Right hindlimb (tissue), 1 donor: ENCODE measurements at regions not wholly inside any gene's neighbourhood (a gene's known extent, or its start where the extent isn't known, plus 50 kb on each side); places are given as distances from the start of the nearest gene placed in this dataset.
"Not testable (repeated sequence)": the region's sequence is repeated elsewhere in the genome, so short reads cannot be mapped to it uniquely, and the experiment has no call there.

Source experiments
- DNase-seq: peaks from one replicate; pipeline ENCODE4 v3.0.0-alpha.2; 2018

DNA sequence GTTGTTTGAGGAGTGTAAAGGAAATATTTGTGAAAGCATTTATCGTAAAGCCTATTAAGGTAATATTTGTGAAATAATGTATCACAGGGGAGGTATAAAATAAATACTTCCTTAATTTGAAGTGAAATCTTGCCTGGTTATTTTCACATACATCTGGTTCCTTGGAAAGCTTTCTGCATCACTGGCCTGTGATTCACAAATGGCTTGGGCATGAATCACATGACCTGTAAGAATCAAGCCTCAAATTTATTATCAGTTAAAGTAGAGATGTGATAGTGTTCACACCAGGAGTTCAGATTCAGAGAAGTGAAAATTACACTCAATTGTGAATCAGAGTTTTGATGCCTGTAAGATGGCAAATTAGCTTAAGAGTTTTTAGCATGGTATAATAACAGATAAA, 1911.4 kb downstream of the STIM2 start:
- no peak for DNase-seq

GRCh38 chr4:28772788-28773187, 1912.1 kb downstream of the STIM2 start:
- DNase-seq: no peak

- no peak for DNase-seq
Observed at GRCh38 chr4:28774344-28774743, 1913.7 kb downstream of the STIM2 start.

GRCh38 chr4:28776004-28776403, 1915.4 kb downstream of the STIM2 start:
- DNase-seq: no peak

- DNase-seq: no peak
Observed at GRCh38 chr4:28784188-28784587, 1923.5 kb downstream of the STIM2 start.

DNA sequence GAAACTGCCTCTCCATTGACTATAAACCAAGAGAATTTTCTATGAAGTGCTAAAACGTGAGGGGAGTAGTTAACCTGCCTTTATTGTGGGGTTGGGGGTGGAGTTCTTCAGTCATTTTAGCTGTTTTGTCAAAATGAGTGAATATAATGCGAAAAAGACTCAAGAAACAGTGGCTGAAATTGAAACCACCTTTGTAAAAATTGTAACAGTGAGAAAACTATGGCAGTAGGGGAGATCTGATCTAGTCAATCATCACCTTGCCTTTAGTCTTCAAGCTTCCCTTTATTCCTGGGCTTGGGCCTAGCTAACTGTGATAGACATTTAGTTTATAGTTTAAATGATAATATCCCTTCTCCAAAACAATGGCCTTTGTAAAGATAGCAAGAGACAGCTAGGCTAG, 1927.3 kb downstream of the STIM2 start:
- DNase-seq: no peak

DNA sequence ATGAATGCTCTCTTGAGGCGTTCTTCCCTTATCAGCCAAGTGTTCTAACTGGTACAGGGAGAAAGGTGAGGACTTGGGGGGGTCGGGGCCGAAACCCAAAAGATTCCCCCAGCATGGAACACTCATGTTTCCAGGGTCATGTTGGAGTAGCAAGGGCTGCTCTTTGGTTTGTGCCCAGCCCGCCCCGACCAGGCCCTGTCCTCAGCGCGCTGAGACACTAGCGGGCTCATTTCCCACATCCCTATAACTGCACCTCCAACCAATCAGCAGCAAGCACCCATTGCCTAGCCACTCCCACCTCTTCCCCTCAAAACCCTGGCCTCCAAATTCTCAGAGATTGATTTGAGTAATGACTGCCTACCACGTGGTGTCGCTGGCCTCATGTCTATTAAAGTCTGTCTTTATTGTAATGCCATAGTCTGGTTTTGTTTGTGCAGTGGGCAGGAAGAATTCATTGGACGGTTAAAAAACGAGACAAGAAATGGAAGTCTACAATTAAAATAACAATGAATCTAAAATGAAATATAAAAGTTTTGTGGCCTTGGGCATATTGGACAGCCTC, 1928.4 kb downstream of the STIM2 start:
- no peak for DNase-seq

DNA sequence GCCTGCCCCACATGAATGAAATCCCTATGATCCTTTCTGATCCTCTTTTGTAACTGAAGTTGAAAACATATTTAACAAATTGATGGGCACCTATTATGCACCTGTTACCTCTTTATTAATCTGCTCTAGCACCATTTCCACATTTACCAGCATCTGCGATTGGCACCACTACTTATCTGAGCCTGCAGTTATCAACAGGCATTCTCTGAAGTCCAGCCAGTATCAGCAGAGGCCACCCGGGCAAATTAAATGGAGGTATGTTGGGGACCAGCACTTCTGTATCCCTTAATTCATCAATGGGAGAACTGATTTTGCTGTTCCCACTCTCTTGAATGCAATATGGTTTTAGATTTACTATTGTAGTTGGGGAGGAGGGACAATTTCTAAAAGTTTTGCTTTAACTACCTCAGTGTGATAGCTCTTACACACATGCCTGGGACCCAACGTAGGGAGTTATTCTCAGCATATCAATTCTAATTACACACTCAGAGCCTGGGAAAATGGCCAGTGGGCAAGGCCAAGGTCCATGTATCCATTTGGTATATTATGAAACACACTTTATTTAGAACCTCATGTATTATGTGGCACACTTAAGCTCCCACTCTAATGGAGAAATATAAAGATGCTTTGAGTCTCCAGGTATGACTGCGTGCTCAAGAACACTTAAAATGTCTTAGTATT, 1927.1 kb upstream of the PCDH7 start:
- DNase-seq: no peak

- DNase-seq: no peak
Observed at GRCh38 chr4:28799696-28800095, 1920.5 kb upstream of the PCDH7 start.

DNA sequence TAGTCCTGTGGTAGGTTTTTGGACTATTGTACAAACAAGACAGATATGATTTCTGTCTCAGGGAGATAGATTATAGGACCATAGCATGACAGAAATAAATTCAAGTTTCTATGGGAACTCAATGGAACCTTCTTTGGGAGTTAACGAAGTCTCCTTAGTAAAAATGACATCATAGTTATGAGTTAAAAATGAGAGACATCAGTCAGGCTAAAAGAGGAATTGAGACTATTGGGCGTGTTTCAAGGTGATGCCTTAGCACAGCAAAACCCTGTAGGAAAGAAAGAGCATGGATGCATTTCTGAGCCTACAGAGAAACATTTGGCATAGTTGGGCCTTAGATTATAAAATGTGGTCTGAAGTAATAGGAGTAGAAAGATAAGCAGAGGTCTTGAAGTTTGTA, 1909.1 kb upstream of the PCDH7 start:
- no peak for DNase-seq

DNA sequence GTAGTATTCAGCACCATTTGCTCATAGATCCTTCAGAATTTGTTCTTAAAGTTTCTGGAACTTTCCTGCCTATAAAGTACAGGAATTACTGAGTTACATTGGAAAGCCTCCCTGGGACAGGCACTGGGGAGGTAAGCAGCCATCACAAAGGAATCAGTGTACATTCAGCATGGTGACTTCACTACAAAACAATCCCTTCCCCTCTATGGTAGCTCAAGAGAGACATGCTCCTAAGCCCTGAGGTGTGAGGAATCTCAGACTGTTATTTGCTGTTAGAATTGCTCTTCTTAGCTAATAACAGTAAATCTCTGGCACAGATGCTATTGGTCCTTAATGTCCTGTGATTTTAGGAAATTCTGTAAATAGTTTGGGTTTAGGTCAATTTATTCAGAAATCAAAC, 1898.0 kb upstream of the PCDH7 start:
- no peak for DNase-seq

DNA sequence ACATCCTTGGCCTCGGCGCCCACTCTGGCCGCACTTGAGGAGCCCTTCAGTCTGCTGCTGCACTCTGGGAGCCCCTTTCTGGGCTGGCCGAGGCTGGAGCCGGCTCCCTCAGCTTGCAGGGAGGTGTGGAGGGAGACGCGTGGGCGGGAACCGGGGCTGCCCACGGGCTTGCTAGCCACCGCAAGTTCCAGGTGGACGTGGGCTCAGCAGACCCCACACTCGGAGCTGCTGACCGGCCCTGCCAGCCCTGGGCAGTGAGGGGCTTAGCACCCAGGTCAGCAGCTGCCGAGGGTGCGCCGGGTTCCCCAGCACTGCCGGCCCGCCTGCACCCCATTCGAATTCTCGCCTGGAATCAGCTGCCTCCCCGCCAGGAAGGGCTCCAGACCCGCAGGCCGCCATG, 1892.3 kb upstream of the PCDH7 start:
- DNase-seq: no peak

GRCh38 chr4:28831867-28832266, 1888.3 kb upstream of the PCDH7 start:
- no peak for DNase-seq

DNA sequence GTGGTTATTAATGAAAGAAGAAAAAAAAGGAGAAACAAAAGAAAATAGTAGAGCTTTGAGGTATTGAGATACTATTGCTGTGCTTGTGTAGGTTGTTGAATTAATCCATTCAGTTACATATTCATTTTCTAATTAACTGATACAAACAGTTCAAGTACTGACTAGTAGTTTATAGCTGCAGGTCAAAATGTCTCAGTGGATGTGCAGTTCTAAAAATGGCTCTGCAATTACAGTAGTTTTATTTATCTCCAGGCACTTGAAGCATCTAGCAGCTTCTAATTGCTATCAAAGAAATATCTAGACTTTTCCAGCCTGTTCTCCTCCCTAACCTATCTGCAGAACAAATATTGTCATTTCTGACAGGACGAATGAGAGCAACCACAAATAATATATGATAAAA, 1887.7 kb upstream of the PCDH7 start:
- no peak for DNase-seq

DNA sequence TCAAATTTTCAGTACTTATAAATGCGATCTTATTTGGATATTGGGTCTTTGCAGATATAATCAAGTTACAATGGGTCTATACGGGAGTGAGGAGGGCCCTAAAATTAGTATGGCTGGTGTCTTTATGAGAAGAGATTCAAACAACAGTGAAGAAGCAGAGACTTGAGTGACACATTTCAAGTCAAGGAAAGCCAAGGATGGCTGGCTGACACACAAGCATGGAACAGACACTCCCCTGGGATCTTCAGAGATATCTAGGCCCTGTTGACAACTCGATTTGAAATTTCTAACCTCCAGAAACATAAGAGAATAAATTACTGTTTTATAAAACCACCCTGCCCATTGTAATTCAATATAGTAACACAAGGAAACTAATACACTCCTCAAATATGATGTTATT, 1886.0 kb upstream of the PCDH7 start:
- DNase-seq: no peak

DNA sequence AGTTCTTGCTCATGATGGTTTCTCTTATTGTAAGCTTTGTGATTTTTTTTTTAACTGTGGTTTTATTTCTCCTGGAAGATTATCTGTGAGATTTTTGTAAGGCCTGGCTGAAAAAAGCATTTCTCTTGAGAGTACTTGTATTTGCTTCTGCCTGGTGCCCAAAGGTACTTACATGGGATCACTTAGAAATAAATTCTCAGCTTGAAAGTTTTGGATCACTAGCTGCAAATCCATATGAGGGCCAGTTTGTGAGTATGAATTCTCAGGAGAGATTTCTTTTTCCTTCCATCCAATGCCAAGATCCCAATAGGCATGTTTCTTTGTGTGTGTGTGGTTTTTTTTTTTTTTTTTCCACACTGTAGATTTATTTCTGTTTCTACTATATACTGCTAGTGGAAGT, 1884.7 kb upstream of the PCDH7 start:
- DNase-seq: no peak

- DNase-seq: no peak
Observed at GRCh38 chr4:28842271-28842670, 1877.9 kb upstream of the PCDH7 start.

DNA sequence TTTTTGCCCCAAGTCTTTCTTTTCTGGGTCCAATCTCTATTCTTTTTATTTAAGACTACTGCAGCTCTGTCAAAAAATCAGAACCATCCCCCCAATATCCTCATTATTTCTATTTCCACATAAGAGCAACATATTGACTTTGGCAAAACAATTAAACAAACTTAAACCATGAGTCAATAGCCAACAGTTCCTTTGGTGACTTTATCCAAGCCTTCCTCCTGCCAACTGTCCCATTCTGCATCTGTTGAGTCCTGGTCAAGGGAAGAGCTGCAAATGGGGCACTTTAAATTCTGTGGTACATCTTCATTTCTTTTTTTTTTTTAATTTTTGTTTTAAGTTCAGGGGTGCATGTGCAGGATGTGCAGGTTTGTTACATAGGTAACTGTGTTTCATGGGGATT, 1875.0 kb upstream of the PCDH7 start:
- no peak for DNase-seq

GRCh38 chr4:28857028-28857427, 1863.1 kb upstream of the PCDH7 start:
- DNase-seq: not testable (repeated sequence)

DNA sequence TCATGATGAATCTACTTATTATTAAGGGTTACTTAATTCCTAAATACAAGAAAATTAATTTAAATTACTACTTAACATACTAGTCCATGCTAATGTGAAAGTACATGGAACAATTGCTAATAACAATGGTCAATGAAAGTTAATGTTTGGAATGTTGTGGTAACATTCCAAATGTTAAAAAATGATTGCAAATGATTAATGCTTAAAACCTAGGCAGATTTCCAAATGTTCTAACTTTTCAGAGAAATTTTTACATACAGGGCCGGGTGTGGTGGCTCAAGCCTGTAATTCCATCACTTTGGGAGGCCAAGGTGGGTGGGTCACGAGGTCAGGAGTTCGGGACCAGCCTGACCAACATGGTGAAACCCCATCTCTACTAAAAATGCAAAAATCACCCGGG, 1851.3 kb upstream of the PCDH7 start:
- DNase-seq: no peak

DNA sequence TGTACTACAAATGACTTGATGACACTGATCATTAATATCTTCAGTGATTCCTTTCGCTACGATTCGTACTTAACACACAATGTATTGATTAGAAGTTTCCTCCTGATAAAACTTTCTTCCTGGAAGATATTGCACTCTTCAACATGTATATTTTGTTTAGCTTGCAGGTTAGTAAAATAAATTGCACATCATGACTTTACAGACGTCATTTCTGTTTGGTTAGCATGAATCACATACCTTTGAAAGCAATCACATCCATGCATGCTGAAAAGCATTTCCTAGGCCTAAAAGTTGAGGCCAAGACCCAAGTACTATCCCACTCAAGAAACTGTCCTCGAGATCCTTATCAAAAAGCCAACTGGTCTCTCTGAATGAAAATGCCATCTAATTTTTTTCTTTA, 1841.0 kb upstream of the PCDH7 start:
- no peak for DNase-seq

GRCh38 chr4:28879900-28880299, 1840.3 kb upstream of the PCDH7 start:
- no peak for DNase-seq

- DNase-seq: no peak
Observed at GRCh38 chr4:28883211-28883610, 1837.0 kb upstream of the PCDH7 start.

DNA sequence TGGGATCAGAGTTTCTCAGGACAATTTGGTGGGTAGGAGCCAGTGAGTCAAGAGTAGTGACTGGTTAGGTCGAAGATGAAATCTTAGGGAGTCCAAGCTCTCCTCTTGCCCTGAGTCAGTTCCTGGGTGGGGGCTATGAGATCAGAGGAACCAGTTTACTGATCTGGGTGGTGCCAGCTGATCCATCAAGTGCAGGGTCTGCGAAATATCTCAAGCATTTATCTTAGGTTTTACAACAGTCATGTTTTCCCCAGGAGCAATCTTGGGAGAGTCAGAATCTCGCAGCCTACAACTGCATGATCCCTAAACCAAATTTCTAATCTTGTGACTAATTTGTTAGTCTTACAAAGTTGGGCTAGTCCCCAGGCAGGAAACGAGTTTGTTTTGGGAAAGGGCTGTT, 1833.2 kb upstream of the PCDH7 start:
- DNase-seq: no peak
